ENCODE measurements at regions not wholly inside any gene's neighbourhood (a gene's known extent, or its start where the extent isn't known, plus 50 kb on each side); places are given as distances from the start of the nearest gene placed in this dataset.

DNA sequence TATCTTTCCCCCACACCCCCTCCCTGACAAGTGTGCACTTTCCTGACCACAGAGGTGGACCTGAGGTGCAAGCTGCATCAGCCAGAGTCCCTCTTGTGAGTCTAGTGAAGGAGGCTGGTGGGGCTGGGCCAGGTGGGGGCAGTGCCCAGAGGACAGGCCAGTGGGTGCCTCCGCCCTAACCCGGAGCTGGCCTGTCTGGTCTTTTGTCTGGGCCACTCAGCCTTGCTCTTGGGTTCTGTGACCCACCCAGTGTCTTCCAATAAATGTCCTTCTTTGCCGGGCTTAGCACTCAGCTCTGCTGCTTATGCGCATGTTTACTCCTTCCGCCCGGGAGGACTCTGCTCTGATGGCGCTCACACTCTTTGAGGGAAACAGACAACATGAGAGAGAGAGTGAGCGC, 526.2 kb downstream of the TBC1D22A start (continued):
- TF ChIP-seq, protein P1, sequence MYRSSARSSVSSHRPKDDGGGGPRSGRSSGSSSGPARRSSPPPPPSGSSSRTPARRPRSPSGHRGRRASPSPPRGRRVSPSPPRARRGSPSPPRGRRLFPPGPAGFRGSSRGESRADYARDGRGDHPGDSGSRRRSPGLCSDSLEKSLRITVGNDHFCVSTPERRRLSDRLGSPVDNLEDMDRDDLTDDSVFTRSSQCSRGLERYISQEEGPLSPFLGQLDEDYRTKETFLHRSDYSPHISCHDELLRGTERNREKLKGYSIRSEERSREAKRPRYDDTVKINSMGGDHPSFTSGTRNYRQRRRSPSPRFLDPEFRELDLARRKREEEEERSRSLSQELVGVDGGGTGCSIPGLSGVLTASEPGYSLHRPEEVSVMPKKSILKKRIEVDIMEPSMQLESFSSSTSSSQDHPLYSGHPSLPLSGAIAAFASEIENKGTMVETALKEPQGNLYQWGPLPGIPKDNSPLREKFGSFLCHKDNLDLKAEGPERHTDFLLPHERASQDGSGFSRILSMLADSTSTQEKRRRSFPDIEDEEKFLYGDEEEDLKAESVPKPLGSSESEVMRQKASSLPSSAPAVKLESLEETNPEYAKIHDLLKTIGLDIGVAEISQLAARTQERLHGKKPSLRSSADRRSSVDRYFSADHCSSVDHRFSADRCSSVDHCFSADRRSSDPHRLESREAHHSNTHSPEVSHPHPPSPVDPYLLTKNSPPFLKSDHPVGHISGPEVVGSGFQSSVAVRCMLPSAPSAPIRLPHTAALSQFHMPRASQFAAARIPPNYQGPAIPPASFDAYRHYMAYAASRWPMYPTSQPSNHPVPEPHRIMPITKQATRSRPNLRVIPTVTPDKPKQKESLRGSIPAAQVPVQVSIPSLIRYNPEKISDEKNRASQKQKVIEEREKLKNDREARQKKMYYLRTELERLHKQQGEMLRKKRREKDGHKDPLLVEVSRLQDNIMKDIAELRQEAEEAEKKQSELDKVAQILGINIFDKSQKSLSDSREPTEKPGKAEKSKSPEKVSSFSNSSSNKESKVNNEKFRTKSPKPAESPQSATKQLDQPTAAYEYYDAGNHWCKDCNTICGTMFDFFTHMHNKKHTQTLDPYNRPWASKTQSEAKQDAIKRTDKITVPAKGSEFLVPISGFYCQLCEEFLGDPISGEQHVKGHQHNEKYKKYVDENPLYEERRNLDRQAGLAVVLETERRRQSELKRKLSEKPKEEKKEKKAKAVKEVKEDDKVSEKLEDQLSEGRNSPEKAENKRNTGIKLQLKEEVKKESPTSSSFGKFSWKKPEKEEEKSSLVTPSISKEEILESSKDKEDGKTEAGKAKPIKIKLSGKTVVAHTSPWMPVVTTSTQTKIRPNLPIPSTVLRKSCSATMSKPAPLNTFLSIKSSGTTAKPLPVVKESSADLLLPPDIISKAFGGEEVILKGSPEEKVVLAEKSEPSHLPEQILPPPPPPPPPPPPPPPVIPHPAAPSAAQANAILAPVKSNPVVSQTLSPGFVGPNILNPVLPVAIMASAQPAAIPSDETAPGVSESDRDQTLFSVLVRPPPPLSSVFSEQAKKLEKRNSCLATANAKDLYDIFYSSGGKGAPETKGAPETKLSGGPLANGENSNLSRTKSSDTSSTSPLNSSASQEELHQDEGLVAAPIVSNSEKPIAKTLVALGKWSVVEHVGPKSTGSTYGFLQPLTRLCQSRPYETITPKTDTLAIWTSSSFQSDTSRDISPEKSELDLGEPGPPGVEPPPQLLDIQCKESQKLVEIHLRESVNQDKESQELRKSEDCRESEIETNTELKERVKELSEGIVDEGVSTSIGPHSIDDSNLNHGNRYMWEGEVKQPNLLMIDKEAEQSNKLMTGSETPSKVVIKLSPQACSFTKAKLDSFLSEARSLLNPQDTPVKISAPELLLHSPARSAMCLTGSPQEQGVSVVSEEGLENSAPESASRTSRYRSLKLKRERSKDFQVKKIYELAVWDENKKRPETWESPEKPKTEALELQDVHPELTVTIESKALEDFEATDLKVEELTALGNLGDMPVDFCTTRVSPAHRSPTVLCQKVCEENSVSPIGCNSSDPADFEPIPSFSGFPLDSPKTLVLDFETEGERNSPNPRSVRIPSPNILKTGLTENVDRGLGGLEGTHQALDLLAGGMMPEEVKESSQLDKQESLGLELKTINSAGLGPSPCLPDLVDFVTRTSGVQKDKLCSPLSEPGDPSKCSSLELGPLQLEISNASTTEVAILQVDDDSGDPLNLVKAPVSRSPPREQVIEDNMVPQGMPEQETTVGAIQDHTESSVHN (CRISPR knock-in tag; IDR thresholded peaks at IDR 0.05) = no peak

DNA sequence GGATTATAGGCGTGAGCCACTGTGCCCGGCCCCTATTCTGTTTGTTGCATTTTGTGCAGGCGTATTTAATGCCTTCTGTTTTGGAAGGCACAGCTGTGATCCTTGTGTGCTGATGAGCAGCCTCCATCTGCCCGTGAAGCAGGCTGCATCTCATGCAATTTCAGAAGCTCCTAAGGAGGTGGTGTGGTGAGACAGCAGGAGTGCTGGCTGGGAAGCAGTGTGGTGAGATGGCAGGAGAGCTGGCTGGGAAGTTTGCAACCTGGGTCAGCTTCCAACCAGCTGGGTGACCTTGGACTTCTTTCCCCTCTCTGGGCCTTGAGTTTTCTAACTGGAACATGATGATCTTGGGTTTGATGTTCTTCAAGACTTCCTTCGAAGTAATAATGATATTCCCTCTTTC, 525.1 kb downstream of the TBC1D22A start:
- H3K9me3 ChIP-seq (ENCODE audit: low read length) = no peaks in the 10 kb centered on the region
- POLR2A ChIA-PET = no interaction called here
- H4K20me1 ChIP-seq (ENCODE audit: insufficient read depth, low read length) = 0 out of 2 replicates have a peak, but pooled peaks cover 3% of the 10 kb centered on the region
- no peak overlapping the region for H2AFZ ChIP-seq (ENCODE audit: low read length)
- in situ Hi-C loops (cut with HindIII; ENCODE audit: extremely low pct_ligation_motif_present, low pct_unique_long_range_greater_than_20kb) (no loop called here), intact Hi-C loops (cut with micrococcal nuclease; ENCODE audit: unreplicated experiment) (no loop called here)
- H3K9ac ChIP-seq (ENCODE audit: insufficient read depth, low read depth, low read length) = no peak overlapping the region
- BruUV-seq (replicated peaks) = no TSS peak
- H3K4me2 ChIP-seq (ENCODE audit: low read depth, low read length) = no peak overlapping the region
- no peaks in the 10 kb centered on the region for H3K4me1 ChIP-seq (ENCODE audit: insufficient read depth, low read length)
- H3K79me2 ChIP-seq (ENCODE audit: insufficient read depth, low read length) = no peaks in the 10 kb centered on the region
- no peak for FAIRE-seq
- no peak overlapping the region for H3K27ac ChIP-seq (ENCODE audit: extremely low read length, insufficient read depth, low read length)
- CTCF ChIA-PET (ENCODE audit: low intra/inter-chr PET ratio, low total read pairs) = no interaction called here
- H3K4me3 ChIP-seq (replicated peaks in 1 of 3; ENCODE audit: insufficient read depth in 1 of 3, low read depth in 2 of 3, low read length in 3 of 3) = no peak overlapping the region
- ATAC-seq = no peak
- DNase-seq (ENCODE audit: low spot score) = no peak
- 2% methylated on average over 5 of the region's 5 CpGs for WGBS (ENCODE audit: low lambda C conversion rate)
- peaks cover 2 to 51% of the 10 kb centered on the region in 2 experiments; a peak in 3 of 5 replicates for H3K27me3 ChIP-seq (ENCODE audit: control insufficient read depth in 1 of 2, insufficient read depth in 2 of 2, low read length in 2 of 2)
- no peaks in the 10 kb centered on the region for H3K36me3 ChIP-seq (replicated peaks in 1 of 2; ENCODE audit: control insufficient read depth in 1 of 2, insufficient read depth in 2 of 2, low read length in 2 of 2)
- TF ChIP-seq GABPB1 (CRISPR knock-in tag; IDR thresholded peaks at IDR 0.05) = no peak
- TF ChIP-seq RBM39 (IDR thresholded peaks at IDR 0.05; ENCODE audit: low read depth, low read length, poor library complexity, severe bottlenecking) = no peak
- TF ChIP-seq NR2F1 (CRISPR knock-in tag; IDR thresholded peaks at IDR 0.05) = no peak
- no peak for TF ChIP-seq SRSF1 (optimal IDR thresholded peaks at IDR 0.05; ENCODE audit: low read depth, low read length)
- no peak for TF ChIP-seq ZSCAN20 (CRISPR knock-in tag; IDR thresholded peaks at IDR 0.05; ENCODE audit: borderline replicate concordance)
- TF ChIP-seq, protein P2, sequence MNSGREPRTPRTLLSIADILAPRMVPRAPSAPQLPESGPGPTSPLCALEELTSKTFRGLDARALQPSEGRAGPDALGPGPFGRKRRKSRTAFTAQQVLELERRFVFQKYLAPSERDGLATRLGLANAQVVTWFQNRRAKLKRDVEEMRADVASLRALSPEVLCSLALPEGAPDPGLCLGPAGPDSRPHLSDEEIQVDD (CRISPR knock-in tag; IDR thresholded peaks at IDR 0.05; ENCODE audit: borderline replicate concordance) = no peak
- no peak for TF ChIP-seq ZBTB20 (CRISPR knock-in tag; IDR thresholded peaks at IDR 0.05; ENCODE audit: borderline replicate concordance, low read depth)
- TF ChIP-seq, protein P3, sequence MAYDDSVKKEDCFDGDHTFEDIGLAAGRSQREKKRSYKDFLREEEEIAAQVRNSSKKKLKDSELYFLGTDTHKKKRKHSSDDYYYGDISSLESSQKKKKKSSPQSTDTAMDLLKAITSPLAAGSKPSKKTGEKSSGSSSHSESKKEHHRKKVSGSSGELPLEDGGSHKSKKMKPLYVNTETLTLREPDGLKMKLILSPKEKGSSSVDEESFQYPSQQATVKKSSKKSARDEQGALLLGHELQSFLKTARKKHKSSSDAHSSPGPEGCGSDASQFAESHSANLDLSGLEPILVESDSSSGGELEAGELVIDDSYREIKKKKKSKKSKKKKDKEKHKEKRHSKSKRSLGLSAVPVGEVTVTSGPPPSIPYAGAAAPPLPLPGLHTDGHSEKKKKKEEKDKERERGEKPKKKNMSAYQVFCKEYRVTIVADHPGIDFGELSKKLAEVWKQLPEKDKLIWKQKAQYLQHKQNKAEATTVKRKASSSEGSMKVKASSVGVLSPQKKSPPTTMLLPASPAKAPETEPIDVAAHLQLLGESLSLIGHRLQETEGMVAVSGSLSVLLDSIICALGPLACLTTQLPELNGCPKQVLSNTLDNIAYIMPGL (CRISPR knock-in tag; IDR thresholded peaks at IDR 0.05; ENCODE audit: borderline replicate concordance in 1 of 2, low read depth in 1 of 2) = no peak
- no peak for TF ChIP-seq ZBTB7B (CRISPR knock-in tag; IDR thresholded peaks at IDR 0.05)
- TF ChIP-seq ZFY (CRISPR knock-in tag; IDR thresholded peaks at IDR 0.05) = no peak
- TF ChIP-seq MXI1 (IDR thresholded peaks at IDR 0.05; ENCODE audit: borderline replicate concordance, low read depth, low read length) = no peak
- TF ChIP-seq KLF12 (CRISPR knock-in tag; IDR thresholded peaks at IDR 0.05; ENCODE audit: borderline replicate concordance) = no peak

All from HepG2 (cell line).